Stimulated activated CD8-positive, alpha-beta memory T cell treated with anti-CD3 and anti-CD28 coated beads, Interleukin-15, amount 100 ng/mL, for 48 hours (primary cell): ENCODE measurements at regions not wholly inside any gene's neighbourhood (a gene's known extent, or its start where the extent isn't known, plus 50 kb on each side); places are given as distances from the start of the nearest gene placed in this dataset.

Experiments
- DNase-seq, 2 donors: peaks; one replicate each; pipeline ENCODE4 v3.0.0-alpha.2; 2020; ENCODE audit warnings: low read depth in 2 of 2

DNA sequence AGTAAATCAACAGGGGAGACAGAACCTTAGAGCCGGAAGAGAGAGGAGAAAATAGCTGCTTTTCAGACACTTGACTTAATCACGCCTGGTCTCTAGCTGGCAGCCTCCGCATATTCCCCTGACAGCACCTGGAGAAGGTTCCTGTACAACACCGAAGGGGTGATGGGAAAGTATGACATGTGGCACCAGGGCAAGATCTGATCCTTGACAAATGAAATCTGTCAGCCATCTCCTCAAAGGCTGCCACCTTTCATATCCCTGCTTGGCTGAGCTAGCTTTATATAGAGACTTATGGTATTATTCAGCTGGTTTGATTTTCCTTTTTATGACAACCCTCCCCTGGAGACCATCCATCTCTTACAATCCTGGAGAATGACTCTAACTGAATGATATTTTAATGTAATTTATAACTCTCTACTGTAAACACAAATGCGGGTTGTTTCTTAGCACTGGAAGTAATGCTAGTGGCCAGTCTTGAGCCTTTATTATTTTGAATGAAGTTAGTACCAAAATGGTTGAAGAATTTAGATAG is 1205.3 kb upstream of the CDH8 start:
- no peak for DNase-seq

DNA sequence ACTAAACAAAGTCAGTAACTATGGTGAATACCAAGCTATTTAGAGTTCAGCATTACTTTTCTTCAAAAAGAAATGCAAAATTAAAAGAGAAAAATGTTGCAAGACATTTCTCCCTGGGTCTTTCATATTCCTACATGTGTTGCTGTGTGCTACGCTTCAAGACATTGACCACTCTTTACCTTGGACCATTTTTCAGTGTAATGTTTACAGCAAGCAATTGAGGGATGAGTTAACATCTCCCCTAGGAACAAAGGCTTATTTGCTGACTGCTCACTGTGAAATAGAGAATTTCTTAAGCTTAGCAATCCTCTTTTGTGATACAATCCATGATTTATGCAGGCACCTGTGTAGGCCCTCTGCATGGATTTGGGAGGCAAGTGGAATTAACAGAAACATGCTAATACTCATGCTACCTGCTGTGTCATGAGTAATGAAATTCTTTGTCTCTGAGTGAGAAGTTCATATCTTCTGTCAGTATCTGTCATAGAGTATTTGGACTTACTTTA is 1202.9 kb upstream of the CDH8 start:
- no peak for DNase-seq

DNA sequence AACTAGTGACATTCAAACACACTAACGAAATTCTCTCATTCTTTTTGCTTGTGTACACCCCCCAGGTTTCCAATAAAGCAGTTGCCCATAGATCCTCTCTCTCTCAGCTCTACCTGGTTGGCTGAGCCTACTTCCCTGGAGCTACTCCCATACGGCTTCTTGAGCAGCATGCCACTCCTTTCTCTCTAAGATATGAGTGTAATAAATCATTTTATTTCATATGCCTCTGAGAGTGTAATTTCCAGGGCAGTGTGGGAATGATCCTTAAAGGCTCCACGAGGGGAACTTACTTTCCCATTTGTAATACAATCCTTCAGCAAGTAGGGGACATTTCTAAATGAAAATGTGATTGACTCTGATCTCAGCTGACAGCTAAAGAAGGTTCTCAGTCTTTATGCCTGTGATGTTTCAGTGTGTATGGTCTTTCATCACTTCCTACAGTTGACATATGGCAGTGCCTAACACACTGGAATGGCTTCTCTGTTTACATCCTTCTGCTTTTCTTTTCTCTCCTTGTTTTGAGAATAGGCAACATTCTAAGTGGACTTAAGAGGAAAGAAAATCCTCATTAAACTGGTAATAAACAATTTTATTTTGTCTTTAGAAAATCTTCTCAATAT is 1194.3 kb upstream of the CDH8 start:
- no peak for DNase-seq

DNA sequence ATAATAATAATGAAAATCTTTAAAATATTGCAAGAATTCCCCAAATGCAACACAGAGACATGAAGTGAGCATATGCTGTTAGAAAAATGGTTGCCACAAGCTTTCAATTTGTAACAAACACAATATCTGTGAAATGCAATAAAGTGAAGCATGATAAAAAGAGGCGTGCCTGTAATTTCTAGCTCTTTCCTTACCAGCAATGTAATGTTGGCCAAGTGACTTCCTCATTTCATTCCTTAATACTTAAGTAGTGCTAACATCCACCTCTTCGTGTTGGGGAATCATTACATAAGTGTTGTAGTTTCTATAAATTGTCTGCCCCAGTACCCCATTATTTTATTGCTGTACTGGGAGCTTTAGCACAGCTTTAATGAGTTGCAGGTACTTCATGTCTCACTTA is 1192.0 kb upstream of the CDH8 start:
- no peak for DNase-seq

DNA sequence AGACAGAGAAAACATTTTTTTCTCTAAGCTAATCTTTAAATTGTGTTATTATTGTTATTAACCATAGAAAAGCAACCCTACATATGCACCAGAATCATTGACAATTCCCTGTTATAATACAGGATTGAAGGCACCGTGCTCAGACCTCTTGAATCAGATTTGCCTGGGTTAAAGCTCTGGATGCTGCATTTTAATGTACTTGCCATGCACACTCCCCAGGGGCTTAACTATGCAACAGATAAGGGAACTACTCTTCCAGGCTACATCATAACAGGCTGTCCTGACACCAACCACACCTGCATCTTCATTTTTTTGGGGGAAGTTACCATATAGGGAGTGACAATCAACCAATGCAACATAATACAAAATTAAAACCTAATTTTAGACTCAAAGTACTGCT is 1187.6 kb upstream of the CDH8 start:
- no peak for DNase-seq

DNA sequence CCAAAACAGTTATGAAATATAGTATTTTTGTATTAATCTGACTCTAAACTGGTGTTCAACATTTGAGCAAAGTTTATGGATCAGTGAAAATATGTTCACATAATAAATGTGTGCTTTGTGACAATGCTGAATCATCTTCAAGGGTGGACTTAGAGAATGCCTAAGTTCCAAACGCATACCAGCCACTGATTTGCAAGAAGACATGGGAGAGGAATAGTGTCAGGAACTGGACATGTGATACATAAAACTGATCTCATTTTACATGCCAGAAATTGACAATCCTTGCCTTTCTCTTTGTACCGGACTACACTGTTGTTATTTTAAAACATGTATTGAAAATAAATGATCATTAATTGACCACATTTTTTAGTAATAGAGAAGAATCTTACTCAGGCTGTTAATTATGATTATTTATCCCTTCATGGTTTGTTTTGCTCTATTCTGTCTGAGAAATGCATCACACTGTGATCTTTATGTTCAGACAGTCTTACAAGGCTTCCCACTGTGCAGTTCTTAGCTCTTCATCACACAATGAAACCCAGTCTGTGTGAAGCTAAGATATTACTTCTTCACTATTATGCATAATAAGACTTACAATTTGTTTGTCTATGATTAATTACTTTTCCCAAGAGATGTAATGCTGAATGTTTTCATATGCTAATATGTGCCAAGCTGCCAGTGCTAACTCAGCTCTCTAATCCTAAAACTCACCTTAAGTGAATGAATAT is 1180.6 kb upstream of the CDH8 start:
- no peak for DNase-seq

DNA sequence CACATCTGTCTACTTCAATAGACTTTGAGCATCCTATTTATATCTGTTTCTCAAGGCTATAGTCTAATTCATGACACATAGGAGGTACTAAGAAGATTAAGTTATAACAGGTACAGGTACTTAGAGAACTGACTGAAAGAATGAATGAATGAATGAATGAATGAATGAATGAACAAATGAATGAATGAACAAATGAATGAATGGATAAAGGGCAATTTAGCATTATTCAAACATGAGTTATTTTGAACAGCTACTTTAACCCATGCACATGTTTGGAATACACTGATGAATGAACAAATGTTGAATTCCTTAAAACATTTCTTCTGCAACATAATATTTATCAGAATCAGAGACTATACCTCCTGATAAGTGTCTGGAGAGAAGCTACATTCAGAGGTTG is 1165.6 kb upstream of the CDH8 start:
- no peak for DNase-seq

DNA sequence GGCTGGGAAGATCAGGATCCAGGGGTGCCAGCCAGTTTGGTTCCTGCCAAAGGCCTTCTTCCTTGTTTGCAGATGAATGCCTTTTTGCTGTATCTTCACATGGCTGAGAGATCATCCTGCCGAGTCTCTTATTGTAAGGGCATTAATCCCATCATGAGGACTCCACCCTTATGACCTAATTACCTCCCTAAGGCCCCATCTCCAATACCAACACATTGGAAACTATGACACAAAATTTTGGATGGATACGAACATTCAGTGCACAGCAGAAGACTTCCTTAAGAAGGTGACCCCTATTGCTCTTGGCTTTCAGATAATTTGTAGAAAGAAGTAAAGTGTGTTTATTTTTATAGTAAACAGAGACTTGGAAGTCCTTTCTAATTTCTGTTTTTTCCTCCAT is 1164.7 kb upstream of the CDH8 start:
- DNase-seq: no peak

DNA sequence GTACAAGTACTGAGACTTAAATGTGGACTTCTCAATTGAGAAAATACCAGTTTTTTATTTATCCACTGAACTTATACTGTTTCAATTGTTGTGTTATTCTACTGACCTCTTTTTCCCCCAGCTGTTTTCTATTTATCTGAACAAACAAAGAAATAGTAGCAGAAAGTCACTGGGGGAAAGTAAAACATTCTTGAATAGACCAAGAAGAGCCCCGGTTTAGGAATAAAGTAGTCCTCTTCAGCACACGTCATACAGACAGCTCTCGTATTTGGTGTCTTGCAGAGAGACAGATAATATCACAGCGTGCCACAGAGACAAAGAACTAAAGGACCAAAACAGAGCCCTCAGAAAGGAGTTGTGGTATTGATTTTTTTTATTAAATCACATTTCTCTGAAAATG is 1159.1 kb upstream of the CDH8 start:
- DNase-seq: no peak

DNA sequence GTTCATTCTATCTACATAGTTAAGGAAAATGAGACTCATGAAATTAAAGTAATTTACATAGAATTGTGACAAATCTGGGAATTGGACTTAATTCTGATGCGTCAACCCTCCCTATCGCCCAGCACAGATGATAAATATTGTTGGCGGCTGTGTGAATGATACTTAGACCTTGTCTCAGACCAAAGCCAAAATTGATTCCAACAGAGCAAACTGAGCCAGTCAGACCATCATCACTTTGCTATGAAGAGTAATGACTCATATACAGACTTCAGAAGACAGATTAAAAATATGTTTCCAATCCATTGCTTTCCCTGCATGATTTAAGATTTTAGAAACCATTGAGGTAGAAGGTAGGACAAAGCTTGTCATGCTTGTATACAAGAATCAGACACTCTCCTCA is 1156.7 kb upstream of the CDH8 start:
- no peak for DNase-seq

DNA sequence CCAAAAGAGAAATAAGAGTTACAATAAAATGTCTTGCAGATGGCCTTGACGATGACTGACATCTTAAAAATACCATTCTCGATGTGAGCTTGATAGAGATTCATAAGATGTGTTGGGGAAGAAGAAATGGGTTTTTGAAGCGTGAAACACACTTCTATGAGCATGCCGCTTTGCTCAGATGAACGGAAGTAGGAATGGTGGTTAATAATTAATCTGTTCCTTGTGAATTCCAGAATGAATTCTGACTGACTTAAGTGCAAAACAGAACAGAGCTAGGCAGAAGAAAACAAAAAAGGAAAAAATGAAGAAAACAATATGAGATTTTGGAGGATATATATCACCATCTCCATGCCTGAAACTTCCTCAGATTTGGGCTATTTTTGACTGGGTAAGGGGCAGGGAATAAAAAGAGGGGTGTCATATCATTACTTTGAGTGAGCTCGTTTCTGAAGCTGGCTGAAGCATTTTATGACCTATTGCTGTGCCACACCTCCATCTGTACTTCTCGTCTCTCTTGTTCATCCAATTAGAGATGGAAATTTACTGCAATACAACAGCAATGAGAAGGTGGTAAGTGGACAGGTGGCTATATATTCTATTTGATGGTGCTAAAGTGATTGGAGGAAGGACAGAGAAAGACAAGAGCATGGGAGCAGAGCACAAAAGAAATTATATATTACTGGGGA is 1152.0 kb upstream of the CDH8 start:
- no peak for DNase-seq

DNA sequence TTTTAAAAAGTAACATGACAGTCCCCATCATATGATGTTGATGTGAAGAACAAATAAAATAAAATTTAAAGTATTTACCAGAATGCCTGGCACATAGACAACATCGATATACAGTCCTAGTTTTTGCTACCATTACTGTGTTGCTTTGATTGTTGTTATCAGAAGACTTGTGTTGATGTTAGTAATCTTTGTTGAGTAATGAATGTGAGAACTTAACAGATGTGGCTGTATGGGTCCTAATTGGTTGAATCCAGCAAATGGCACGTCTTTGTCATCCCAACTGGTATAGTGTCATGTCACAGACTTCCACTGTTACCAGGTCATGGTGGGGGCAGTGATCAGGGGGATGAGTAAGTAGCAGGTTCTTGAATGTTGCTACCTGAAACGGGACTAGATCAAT is 1151.4 kb upstream of the CDH8 start:
- DNase-seq: no peak

DNA sequence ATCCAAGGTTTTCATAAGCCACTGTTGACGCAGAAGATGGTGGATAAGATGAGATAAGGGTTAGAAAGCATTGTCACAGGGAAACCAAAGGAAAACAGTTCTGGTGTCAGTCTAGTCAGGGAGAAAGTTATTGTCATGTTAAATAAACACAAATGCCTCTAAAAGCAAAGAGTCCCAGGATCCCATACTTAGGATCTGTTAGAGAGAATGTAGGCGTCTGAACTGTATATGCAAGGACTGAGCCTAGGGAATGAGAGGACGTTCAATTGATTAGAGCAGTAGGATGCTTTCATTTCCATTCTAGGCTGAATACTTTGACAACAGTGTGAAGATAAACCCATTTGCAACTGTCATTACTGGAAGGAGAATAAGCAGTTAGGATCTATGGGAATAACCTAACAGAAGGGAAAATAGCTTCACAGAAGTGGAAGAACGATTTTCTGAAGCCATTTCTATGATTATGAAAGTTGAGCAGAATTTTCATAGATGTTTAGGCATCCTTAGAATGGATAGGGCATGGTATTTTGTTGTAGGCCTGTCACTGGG is 1149.1 kb upstream of the CDH8 start:
- DNase-seq: no peak

DNA sequence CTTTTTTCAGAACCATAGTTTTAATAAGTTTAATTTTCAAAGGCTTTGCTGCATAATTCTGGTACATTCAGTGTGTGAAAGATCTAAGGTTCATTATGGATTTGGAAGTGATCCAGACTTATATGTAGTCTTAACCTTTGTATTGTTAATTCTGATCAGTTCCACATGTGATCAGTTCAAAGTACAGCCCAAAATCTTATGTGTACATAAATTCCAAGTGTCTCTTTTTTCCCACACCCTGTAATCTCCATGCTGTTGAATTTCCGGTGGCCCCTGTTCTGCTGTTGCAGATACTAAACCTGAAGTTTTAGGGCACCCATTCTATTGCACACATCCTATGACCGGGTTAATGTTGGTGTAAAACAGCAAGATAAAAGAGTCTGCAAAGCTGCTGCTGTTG is 1147.5 kb upstream of the CDH8 start:
- no peak for DNase-seq

DNA sequence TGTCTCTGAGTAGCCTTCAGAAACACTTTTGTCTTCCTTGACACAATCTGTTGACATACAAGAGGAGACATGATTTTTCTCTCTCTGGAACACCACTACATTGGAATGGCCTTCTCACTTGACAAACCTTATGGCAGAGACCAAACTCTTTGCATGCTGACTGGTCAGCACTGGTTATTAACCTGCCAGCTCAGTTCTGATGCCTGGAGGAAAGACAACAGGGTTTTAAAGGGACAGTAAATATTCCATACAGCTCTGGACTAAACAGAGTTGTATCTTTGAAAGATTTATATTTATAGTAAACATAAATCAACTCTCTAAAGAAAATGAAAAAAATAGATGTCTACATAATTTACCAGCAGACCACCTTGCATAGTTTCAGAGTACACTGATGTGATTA is 1139.1 kb upstream of the CDH8 start:
- no peak for DNase-seq

DNA sequence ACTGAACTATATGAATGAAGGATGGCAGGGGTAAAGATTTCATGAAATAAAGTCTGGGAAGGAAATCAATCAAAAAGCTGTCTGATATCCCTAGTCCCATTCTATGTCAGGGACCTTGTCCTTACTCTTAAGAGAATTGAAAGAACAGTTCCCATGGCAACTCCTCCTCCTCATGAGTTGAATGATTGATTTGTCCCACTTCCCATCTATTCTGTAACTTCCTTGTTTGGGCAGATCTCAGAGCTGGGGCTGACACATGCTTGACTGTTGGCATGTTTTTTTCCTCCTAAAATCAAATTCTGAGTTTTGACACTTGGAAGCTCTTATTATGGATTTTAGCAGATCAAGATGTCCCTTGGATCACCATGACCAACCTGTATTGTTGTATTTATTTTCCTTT is 1138.6 kb upstream of the CDH8 start:
- no peak for DNase-seq

DNA sequence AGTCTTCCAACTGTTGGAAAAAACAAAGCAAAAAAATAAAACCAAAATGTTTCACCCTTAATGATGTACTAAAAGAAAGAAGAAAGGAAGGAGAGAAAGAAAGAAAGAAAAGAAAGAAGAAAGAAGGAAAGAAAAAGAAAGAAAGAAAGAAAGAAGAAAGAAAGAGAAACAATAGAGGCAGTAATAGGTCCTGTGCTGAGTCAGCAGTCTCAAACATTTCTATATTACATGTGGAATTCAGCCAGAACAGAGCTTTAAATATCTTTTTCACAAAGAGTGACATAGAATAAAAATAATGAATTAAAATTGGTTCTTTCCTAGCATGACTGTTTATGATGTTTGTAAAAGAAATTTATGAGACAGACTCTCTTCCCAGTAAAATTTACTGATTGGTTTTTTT is 1135.3 kb upstream of the CDH8 start:
- no peak for DNase-seq

DNA sequence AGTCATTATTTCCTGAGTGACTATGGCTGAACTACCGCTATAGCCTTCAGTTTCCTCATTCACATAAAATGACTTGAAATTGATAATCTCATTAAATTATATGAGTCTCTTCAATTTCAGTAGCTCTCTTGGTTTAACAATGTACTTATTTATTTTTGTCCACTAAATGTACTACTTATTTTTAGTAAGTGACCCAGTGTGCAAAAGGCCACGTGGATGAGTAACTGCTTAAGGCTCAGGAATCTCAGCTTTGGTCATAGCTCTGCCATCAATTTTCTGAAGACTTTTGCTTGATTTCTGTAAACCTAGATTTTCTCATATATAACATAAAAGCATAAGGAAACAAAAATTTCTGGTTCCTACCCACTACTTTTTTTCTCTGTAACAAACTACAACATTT is 1132.9 kb upstream of the CDH8 start:
- no peak for DNase-seq

DNA sequence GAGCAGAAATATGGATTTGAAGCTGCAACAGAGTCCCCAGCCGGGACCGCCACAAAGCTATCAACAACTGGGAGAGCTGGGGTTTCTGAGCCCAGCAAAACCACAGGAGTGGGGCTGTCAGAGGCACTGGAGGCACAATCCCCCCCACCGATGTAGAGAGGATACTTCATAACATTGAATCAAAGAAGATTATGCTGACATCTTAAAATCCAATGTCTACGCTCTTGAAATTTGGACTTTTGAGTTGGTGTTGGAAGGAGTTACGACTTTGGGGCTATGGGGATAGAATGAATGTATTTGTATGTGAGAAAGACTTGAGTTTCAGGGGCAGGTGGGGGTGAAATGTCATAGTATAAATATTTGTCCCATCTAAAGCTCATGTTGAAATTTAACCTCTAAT is 1121.6 kb upstream of the CDH8 start:
- no peak for DNase-seq

DNA sequence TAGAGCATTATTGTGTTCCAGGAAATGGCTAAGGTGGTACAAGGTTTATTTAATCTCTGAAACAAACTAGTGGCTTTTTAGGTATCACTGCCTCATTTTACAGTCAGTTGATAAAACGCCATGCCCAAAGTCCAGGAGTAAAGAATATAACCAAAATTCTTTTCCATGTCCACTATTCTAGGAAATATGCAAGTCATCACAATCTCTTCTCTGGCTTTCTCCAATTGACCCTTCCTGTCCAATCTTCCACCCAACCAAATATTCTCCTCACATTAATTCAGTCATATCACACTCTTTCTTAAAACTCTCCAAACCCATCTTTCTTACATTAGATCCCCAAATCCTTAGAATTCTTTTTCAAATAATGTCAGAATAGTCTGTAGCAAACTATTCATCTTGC is 1110.0 kb upstream of the CDH8 start:
- DNase-seq: no peak

DNA sequence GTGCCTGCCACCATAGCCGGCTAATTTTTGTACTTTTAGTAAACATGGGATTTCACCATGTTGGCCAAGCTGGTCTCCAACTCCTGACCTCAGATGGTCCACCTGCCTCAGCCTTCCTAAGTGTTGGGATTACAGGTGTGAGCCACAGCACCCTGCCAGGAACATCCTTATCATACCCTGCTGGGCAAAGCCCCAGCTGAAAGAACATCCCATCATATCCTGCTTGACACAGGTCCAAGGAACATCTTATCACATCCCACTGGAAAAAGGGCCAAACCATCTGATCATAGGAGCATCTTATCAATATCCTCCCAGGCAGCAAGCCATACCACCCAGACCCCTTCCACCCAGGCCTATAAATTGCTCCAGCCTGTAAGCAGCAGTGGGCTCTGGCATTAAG is 1109.2 kb upstream of the CDH8 start:
- no peak for DNase-seq

DNA sequence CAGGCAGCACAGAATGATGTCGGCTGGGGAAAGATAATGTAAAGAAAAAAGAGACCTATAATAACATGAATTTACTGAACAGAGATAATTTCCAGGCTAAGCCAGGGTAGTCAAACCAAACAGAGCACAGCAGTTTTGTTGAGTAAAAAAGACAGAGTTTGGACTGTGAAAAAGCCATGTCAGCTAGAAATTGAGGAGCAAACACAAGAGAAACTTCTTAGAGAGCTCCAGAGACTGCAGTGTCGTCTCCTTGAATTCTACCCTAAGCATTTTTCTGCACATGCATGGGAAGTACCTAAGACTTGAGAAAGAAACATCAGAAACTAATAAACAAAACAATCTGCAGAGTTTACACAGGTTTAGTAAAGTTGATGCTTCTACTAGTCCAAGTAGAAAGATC is 1098.8 kb upstream of the CDH8 start:
- no peak for DNase-seq

DNA sequence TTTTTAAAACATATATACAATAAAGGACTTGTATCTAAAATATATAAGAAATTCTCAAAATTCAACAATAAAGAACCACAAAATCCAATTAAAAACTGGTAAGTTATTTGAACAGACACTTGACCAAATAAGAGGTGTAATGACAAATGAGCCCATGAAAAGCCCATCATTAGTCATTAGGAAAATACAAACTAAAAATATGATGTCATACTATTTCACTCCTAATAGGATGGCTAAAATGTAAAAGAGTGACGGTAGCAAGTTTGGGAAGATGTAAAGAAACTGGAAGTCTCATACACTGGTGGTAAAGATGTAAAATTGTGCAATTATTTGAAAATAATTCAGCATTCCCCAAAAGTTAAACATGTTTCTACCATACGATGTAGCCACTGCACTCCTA is 1095.3 kb upstream of the CDH8 start:
- no peak for DNase-seq
